Progenitor cell of endocrine pancreas (in vitro differentiated cells): ENCODE measurements at regions not wholly inside any gene's neighbourhood (a gene's known extent, or its start where the extent isn't known, plus 50 kb on each side); places are given as distances from the start of the nearest gene placed in this dataset.

Source experiments
- DNase-seq: peaks from one replicate; pipeline ENCODE4 v3.0.0; 2021; ENCODE audit warnings: low spot score; ENCODE audit not compliant: unreplicated experiment
- H3K27ac Mint-ChIP-seq: 2 replicates; pipeline ENCODE4 v1.8.0; 2021; ENCODE audit warnings: mild to moderate bottlenecking, moderate library complexity, mixed read lengths
- H3K27me3 Mint-ChIP-seq: 2 replicates; pipeline ENCODE4 v1.8.0; 2021; ENCODE audit warnings: mixed read lengths
- H3K36me3 Mint-ChIP-seq: 2 replicates; pipeline ENCODE4 v1.8.0; 2022; ENCODE audit warnings: mixed read lengths; ENCODE audit not compliant: insufficient read depth
- H3K4me1 Mint-ChIP-seq: 2 replicates; pipeline ENCODE4 v1.8.0; 2021; ENCODE audit warnings: low read depth, mixed read lengths
- H3K4me3 Mint-ChIP-seq: 2 replicates; pipeline ENCODE4 v1.8.0; 2021; ENCODE audit warnings: low read depth, mild to moderate bottlenecking, moderate library complexity, mixed read lengths
- H3K9me3 Mint-ChIP-seq: 2 replicates; pipeline ENCODE4 v1.8.0; 2021; ENCODE audit warnings: low read depth, mixed read lengths
- TF ChIP-seq, protein P1 (sequence below): fragments of 200-600 bp; sonication (generic); IDR thresholded peaks from one replicate; pipeline ENCODE4 v1.5.0; 2021; ENCODE audit warnings: antibody characterized with exemption, mild to moderate bottlenecking; ENCODE audit not compliant: unreplicated experiment

DNA sequence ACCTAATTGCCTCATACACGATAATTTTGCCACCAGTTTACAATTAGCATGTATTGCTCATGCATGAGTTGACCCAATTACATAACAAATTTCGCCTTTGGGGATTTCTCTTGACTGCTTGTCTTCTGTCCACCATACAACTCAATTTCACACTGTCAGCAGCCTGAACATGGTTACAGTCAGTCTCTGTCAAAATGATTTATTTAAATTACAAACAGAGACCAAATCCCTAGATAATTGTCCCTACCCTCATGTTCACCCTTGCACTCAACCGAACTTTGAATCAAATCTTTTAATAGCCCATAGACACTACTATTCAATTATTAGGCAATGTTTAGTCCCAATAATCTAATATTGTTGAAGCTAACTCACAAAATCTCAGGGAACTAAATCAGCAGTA is 59.7 kb upstream of the NEBL start:
- no peak for DNase-seq
- Mint-ChIP-seq H3K27ac (no peak overlapping the region), H3K27me3 (no peaks in the 10 kb centered on the region), H3K4me3 (no peak overlapping the region), H3K9me3 (no peaks in the 10 kb centered on the region), H3K4me1 (peaks cover 21% of the 10 kb centered on the region), H3K36me3 (no peaks in the 10 kb centered on the region)
- TF ChIP-seq, protein P1, sequence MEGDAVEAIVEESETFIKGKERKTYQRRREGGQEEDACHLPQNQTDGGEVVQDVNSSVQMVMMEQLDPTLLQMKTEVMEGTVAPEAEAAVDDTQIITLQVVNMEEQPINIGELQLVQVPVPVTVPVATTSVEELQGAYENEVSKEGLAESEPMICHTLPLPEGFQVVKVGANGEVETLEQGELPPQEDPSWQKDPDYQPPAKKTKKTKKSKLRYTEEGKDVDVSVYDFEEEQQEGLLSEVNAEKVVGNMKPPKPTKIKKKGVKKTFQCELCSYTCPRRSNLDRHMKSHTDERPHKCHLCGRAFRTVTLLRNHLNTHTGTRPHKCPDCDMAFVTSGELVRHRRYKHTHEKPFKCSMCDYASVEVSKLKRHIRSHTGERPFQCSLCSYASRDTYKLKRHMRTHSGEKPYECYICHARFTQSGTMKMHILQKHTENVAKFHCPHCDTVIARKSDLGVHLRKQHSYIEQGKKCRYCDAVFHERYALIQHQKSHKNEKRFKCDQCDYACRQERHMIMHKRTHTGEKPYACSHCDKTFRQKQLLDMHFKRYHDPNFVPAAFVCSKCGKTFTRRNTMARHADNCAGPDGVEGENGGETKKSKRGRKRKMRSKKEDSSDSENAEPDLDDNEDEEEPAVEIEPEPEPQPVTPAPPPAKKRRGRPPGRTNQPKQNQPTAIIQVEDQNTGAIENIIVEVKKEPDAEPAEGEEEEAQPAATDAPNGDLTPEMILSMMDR, result no peak

- DNase-seq, result no peak
- H3K36me3 Mint-ChIP-seq, result no peaks in the 10 kb centered on the region
- H3K27ac Mint-ChIP-seq, result no peak overlapping the region
These were observed 58.3 kb upstream of the NEBL start for GRCh38 chr10:20955355-20955893.

DNA sequence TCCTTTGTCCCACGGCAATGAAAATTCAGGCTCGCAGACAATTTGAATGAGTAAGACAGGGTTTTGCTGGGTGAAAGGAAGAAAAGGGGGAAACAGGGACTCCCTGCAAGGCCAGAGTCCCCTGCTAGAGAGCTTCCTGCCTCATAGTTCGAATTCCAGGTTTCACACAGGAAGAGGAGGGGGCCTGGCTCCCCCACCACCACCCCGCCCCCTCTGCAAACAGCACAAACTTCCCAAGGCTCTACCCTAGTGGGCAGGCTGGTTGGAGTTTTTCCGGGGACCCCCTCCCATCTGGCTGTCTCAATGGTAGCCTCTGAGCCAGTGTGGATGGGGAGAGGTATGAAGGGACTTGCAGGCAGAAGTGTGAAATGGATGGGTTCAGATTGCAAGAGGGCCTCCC is 57.4 kb upstream of the NEBL start:
- H3K27me3 Mint-ChIP-seq, result no peaks in the 10 kb centered on the region
- TF ChIP-seq, protein P1, result no peak
- no peaks in the 10 kb centered on the region for H3K36me3 Mint-ChIP-seq
- peaks cover 27% of the 10 kb centered on the region for H3K4me1 Mint-ChIP-seq
- no peaks in the 10 kb centered on the region for H3K9me3 Mint-ChIP-seq
- no peak for DNase-seq
- H3K27ac Mint-ChIP-seq, result no peak overlapping the region
- H3K4me3 Mint-ChIP-seq, result no peak overlapping the region

More at GRCh38 chr10:20955355-20955893, 58.3 kb upstream of the NEBL start:
- Mint-ChIP-seq H3K9me3 (no peaks in the 10 kb centered on the region), H3K4me3 (no peak overlapping the region), H3K27me3 (no peaks in the 10 kb centered on the region), H3K4me1 (peaks cover 21% of the 10 kb centered on the region)
- TF ChIP-seq, protein P1, result no peak

GRCh38 chr10:20953120-20953519 is 56.0 kb upstream of the NEBL start:
- no peak overlapping the region for H3K4me3 Mint-ChIP-seq
- H3K36me3 Mint-ChIP-seq, result no peaks in the 10 kb centered on the region
- H3K27me3 Mint-ChIP-seq, result no peaks in the 10 kb centered on the region
- peaks cover 28% of the 10 kb centered on the region for H3K4me1 Mint-ChIP-seq
- no peaks in the 10 kb centered on the region for H3K9me3 Mint-ChIP-seq
- no peak overlapping the region for H3K27ac Mint-ChIP-seq
- TF ChIP-seq, protein P1, result no peak
- DNase-seq, result no peak

- Mint-ChIP-seq H3K4me1 (peaks cover 11% of the 10 kb centered on the region), H3K9me3 (no peaks in the 10 kb centered on the region), H3K27me3 (no peaks in the 10 kb centered on the region), H3K36me3 (peaks cover 1% of the 10 kb centered on the region), H3K27ac (no peak overlapping the region), H3K4me3 (no peak overlapping the region)
- DNase-seq, result no peak
- TF ChIP-seq, protein P1, result no peak
These were observed 52.9 kb upstream of the NEBL start for GRCh38 chr10:20949967-20950366.
